Astrocyte of the spinal cord (primary cell): ENCODE measurements at regions not wholly inside any gene's neighbourhood (a gene's known extent, or its start where the extent isn't known, plus 50 kb on each side); places are given as distances from the start of the nearest gene placed in this dataset.

Source experiments
- DNase-seq: peaks from one replicate; pipeline ENCODE4 v3.0.0; 2011; ENCODE audit warnings: low read depth, low spot score
- H3K4me3 ChIP-seq: 2 replicates; pipeline ENCODE4 v1.5.1; 2011; ENCODE audit warnings: low read depth, mild to moderate bottlenecking, low read length, moderate library complexity
- CTCF ChIP-seq: IDR thresholded peaks from 2 replicates; pipeline ENCODE4 v1.5.1; 2012; ENCODE audit warnings: low read depth, mild to moderate bottlenecking, low read length, inconsistent platforms
- in situ Hi-C: cut with HindIII; loops from 2 replicates; pipeline ENCODE4 v1.10.0; 2017; ENCODE audit warnings: low sequenced_read_pairs

- H3K4me3 ChIP-seq = no peak overlapping the region
- in situ Hi-C loops = no loop called here
- no peak for TF ChIP-seq CTCF
- DNase-seq = no peak
Observed at GRCh38 chr3:26536955-26537354, 85.6 kb upstream of the LRRC3B start.

GRCh38 chr3:26550413-26550812 is 72.2 kb upstream of the LRRC3B start:
- in situ Hi-C loops = no loop called here
- TF ChIP-seq CTCF = no peak
- no peak for DNase-seq
- no peak overlapping the region for H3K4me3 ChIP-seq

GRCh38 chr3:26556637-26557036 is 65.9 kb upstream of the LRRC3B start:
- in situ Hi-C loops = no loop called here
- H3K4me3 ChIP-seq = no peak overlapping the region
- no peak for TF ChIP-seq CTCF
- no peak for DNase-seq

- in situ Hi-C loops = no loop called here
- no peak for TF ChIP-seq CTCF
- no peak overlapping the region for H3K4me3 ChIP-seq
- no peak for DNase-seq
Observed at GRCh38 chr3:26558257-26558656, 64.3 kb upstream of the LRRC3B start.

- no peak for DNase-seq
- H3K4me3 ChIP-seq = no peak overlapping the region
- in situ Hi-C loops = no loop called here
- TF ChIP-seq CTCF = no peak
Observed at GRCh38 chr3:26559227-26559626, 63.3 kb upstream of the LRRC3B start.

GRCh38 chr3:26560081-26560480 is 62.5 kb upstream of the LRRC3B start:
- H3K4me3 ChIP-seq = no peak overlapping the region
- no peak for DNase-seq
- in situ Hi-C loops = no loop called here
- TF ChIP-seq CTCF = no peak
